ENCODE measurements at regions not wholly inside any gene's neighbourhood (a gene's known extent, or its start where the extent isn't known, plus 50 kb on each side); places are given as distances from the start of the nearest gene placed in this dataset.

DNA sequence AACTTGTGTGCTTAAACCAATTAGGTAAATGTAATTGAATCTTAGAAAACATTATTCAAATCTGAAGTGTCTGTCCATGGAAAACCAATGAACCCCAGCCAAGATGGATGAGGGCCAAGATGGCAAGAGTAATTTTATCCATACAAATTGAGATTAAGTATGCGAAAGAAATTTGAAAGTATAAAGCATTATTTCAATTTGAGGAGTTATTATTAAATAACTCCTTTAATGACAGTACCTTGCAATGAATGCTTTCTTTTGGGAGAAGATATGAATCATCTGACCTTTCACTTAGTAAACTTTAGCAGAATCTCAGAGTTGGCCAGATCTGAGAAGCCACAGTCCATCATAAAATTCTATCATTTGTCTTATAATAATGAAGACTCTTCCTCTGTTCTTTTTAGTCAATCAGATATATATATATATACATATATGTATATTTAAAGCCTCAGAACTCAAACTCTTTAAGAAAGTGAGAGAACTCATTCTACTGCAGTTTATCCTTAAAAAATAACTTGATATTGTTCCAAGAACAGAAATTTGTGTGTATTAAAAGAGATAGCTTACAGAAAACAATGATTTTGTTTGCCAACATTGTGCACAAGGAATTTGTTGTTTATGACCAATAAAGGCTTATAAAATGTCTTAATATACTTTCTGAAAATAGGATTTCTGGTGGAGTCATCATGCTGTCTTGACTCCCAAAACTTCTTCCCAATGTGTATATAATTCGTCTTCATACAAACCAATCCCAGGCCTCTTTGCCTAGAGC is 434.8 kb upstream of the THBS1 start:
- 59 to 66% methylated on average over 2 of the region's 2 CpGs for WGBS, 2 donors
- no peaks in the 10 kb centered on the region for H3K36me3 ChIP-seq
- H3K4me3 ChIP-seq, result no peak overlapping the region
- TF ChIP-seq CTCF (IDR thresholded peaks at IDR 0.05), result no peak
- no peak for TF ChIP-seq POLR2A (IDR thresholded peaks at IDR 0.05)
- no peaks in the 10 kb centered on the region for H3K9me3 ChIP-seq
- peaks cover 0 to 14% (median 0%) of the 10 kb centered on the region in 3 donors for H3K4me1 ChIP-seq
- H3K27me3 ChIP-seq, result no peaks in the 10 kb centered on the region
- no peak overlapping the region for H3K27ac ChIP-seq
- DNase-seq, result no peak
- intact Hi-C loops (cut with DNase I), result no loop called here

GRCh38 chr15:39149636-39150150 is 431.2 kb upstream of the THBS1 start:
- DNase-seq, result no peak
- intact Hi-C loops (cut with DNase I), result no loop called here
- no peak overlapping the region for H3K27ac ChIP-seq
- no peaks in the 10 kb centered on the region for H3K9me3 ChIP-seq
- H3K36me3 ChIP-seq, result no peaks in the 10 kb centered on the region
- H3K4me3 ChIP-seq, result no peak overlapping the region
- no peaks in the 10 kb centered on the region for H3K27me3 ChIP-seq
- WGBS, 2 donors, result 88 to 100% methylated on average over 1 of the region's 1 CpG
- no peak for TF ChIP-seq POLR2A (IDR thresholded peaks at IDR 0.05)
- no peak for TF ChIP-seq CTCF (IDR thresholded peaks at IDR 0.05)
- H3K4me1 ChIP-seq, result peaks cover 7 to 29% (median 9%) of the 10 kb centered on the region in 3 donors

DNA sequence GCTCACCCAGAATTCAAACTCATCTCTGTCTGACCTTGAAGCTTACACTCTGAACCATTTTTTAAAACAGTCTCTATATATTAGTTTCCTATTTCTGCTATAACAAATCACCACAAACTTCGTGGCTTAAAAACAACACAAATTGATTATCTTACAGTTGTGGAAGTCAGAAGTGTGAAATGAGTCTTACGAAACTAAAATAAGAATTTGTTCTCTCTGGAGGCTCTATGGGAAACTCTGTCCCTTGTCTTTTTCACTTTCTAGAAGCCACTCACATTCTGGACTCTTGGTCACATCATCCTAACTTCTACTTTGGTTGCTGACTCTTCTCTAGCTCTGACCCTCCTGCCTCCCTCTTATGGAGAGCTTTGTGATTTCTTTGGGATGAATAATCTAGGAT is 429.3 kb upstream of the THBS1 start:
- intact Hi-C loops (cut with DNase I), result no loop called here
- TF ChIP-seq POLR2A (IDR thresholded peaks at IDR 0.05) (no peak), CTCF (IDR thresholded peaks at IDR 0.05) (no peak)
- WGBS, 2 donors, result 72 to 76% methylated on average over 2 of the region's 2 CpGs
- DNase-seq, result no peak
- Histone ChIP-seq H3K27ac (no peak overlapping the region), H3K4me1 (peaks cover 7 to 23% (median 10%) of the 10 kb centered on the region in 3 donors), H3K4me3 (no peak overlapping the region), H3K9me3 (no peaks in the 10 kb centered on the region), H3K36me3 (no peaks in the 10 kb centered on the region), H3K27me3 (no peaks in the 10 kb centered on the region)

DNA sequence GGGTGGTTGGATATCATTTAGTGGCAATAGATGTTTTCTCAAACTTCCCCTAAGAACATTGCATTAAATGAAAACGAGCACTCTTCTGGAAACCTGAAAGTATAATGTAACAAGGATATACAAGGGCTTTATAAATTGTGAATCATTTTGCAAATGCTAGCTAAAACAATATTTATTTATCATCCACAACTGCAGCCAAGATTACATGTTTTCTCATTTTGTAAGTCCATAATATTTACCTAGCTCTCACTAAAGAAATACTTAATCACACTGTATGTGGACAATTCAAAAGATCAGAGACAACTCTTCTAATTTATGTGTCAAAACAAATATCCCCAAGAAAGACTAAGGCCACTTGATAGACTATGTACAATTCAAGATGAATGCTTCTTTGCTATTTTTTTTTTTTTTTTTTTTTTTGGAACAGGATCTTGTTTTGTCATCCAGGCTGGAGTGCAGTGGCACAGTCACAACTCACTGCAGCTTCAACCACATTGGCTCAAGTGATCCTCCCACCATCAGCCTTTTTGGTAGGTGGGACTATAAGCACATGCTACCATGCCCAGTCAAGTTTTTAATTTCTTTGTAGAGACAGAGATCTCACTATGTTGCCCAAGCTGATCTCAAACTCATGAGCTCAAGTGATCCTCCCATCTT is 427.7 kb upstream of the THBS1 start:
- intact Hi-C loops (cut with DNase I), result no loop called here
- peaks cover 7 to 23% (median 10%) of the 10 kb centered on the region in 3 donors for H3K4me1 ChIP-seq
- H3K4me3 ChIP-seq, result no peak overlapping the region
- no peaks in the 10 kb centered on the region for H3K36me3 ChIP-seq
- no peak for DNase-seq
- peak overlapping the region in 1 of 4 donors; percentile 52 for H3K27ac ChIP-seq
- 48 to 62% methylated on average over 1 of the region's 1 CpG for WGBS, 2 donors
- no peaks in the 10 kb centered on the region for H3K9me3 ChIP-seq
- no peak for TF ChIP-seq POLR2A (IDR thresholded peaks at IDR 0.05)
- TF ChIP-seq CTCF (IDR thresholded peaks at IDR 0.05), result no peak
- H3K27me3 ChIP-seq, result no peaks in the 10 kb centered on the region

- Histone ChIP-seq H3K27ac (peak overlapping the region in 1 of 4 donors; percentile 52), H3K4me3 (no peak overlapping the region)
- WGBS, 2 donors, result 55 to 64% methylated on average over 2 of the region's 2 CpGs
Measured at GRCh38 chr15:39153716-39154115, 427.2 kb upstream of the THBS1 start.

More at GRCh38 chr15:39153716-39154115, 427.2 kb upstream of the THBS1 start:
- TF ChIP-seq CTCF (IDR thresholded peaks at IDR 0.05) (no peak), POLR2A (IDR thresholded peaks at IDR 0.05) (no peak)
- peaks cover 7 to 23% (median 10%) of the 10 kb centered on the region in 3 donors for H3K4me1 ChIP-seq
- DNase-seq, result no peak
- H3K9me3 ChIP-seq, result no peaks in the 10 kb centered on the region
- no peaks in the 10 kb centered on the region for H3K36me3 ChIP-seq
- intact Hi-C loops (cut with DNase I), result no loop called here
- no peaks in the 10 kb centered on the region for H3K27me3 ChIP-seq

All from esophagus squamous epithelium (tissue), 5 donors.